GM23248 (cell line): ENCODE measurements at regions not wholly inside any gene's neighbourhood (a gene's known extent, or its start where the extent isn't known, plus 50 kb on each side); places are given as distances from the start of the nearest gene placed in this dataset.

Source experiments
- DNase-seq: peaks from one replicate; pipeline ENCODE4 v3.0.0-alpha.2; 2015
- H2AFZ ChIP-seq: fragments of 200-600 bp; sonication (generic); 2 replicates; pipeline ENCODE4 v1.6.1; 2016; ENCODE audit warnings: antibody characterized with exemption
- H3F3A ChIP-seq: fragments of 200-600 bp; sonication (generic); 2 replicates; pipeline ENCODE4 v1.6.1; 2016; ENCODE audit warnings: mild to moderate bottlenecking, antibody characterized with exemption, mixed run types; ENCODE audit not compliant: insufficient read depth
- H3K27ac ChIP-seq: fragments of 200-600 bp; sonication (generic); 2 replicates; pipeline ENCODE4 v1.5.1; 2016; ENCODE audit warnings: mild to moderate bottlenecking
- H3K27me3 ChIP-seq: fragments of 200-600 bp; sonication (generic); replicated peaks from 2 replicates; pipeline ENCODE4 v1.6.1; 2016; ENCODE audit warnings: mild to moderate bottlenecking; ENCODE audit not compliant: insufficient read depth
- H3K36me3 ChIP-seq: fragments of 200-600 bp; sonication (generic); 2 replicates; pipeline ENCODE4 v1.6.1; 2016; ENCODE audit warnings: low read depth, mild to moderate bottlenecking
- H3K4me1 ChIP-seq: fragments of 200-600 bp; sonication (generic); 2 replicates; pipeline ENCODE4 v1.6.1; 2016; ENCODE audit warnings: mild to moderate bottlenecking; ENCODE audit not compliant: insufficient read depth
- H3K4me2 ChIP-seq: fragments of 200-600 bp; sonication (generic); one replicate; pipeline ENCODE4 v1.6.1; 2016; ENCODE audit warnings: mild to moderate bottlenecking; ENCODE audit not compliant: unreplicated experiment
- H3K4me3 ChIP-seq: fragments of 200-600 bp; sonication (generic); 2 replicates; pipeline ENCODE4 v1.5.1; 2016; ENCODE audit warnings: mild to moderate bottlenecking
- H3K79me2 ChIP-seq: fragments of 200-600 bp; sonication (generic); 2 replicates; pipeline ENCODE4 v1.6.1; 2016; ENCODE audit warnings: mild to moderate bottlenecking; ENCODE audit not compliant: insufficient read depth
- H3K9ac ChIP-seq: fragments of 200-600 bp; sonication (generic); 2 replicates; pipeline ENCODE4 v1.6.1; 2016; ENCODE audit warnings: mild to moderate bottlenecking
- H3K9me2 ChIP-seq: fragments of 200-600 bp; sonication (generic); 2 replicates; pipeline ENCODE4 v1.6.1; 2016; ENCODE audit warnings: mixed run types, mild to moderate bottlenecking, moderate library complexity; ENCODE audit not compliant: insufficient read depth
- H3K9me3 ChIP-seq: fragments of 200-600 bp; sonication (generic); one replicate; pipeline ENCODE4 v1.6.1; 2017; ENCODE audit warnings: low read depth
- H4K20me1 ChIP-seq: fragments of 200-600 bp; sonication (generic); 2 replicates; pipeline ENCODE4 v1.6.0; 2016; ENCODE audit not compliant: insufficient read depth
- EZH2 ChIP-seq: fragments of 200-600 bp; sonication (generic); IDR thresholded peaks from 2 replicates; pipeline ENCODE4 v1.6.1; 2018; ENCODE audit warnings: antibody characterized with exemption, mild to moderate bottlenecking; ENCODE audit not compliant: insufficient read depth, poor library complexity, severe bottlenecking
- EZH2phosphoT487 ChIP-seq: fragments of 200-600 bp; sonication (generic); IDR thresholded peaks from 2 replicates; pipeline ENCODE4 v1.6.1; 2018; ENCODE audit warnings: antibody characterized with exemption, moderate library complexity, mild to moderate bottlenecking, low read depth; ENCODE audit not compliant: insufficient read depth
- WGBS, 2 experiments: methylation state at CpG; one replicate each; pipeline ENCODE4 v1.1.6; 2015 to 2017; ENCODE audit warnings: low lambda C conversion rate in 2 of 2, low coverage in 1 of 2; ENCODE audit errors: missing lambda C conversion rate in 2 of 2; 5-methylcytosine and 5-hydroxymethylcytosine counted together
- in situ Hi-C: fragments of 300-500 bp; cut with MboI; formaldehyde crosslinking; loops from 2 replicates; pipeline ENCODE4 v1.15.0; 2020

DNA sequence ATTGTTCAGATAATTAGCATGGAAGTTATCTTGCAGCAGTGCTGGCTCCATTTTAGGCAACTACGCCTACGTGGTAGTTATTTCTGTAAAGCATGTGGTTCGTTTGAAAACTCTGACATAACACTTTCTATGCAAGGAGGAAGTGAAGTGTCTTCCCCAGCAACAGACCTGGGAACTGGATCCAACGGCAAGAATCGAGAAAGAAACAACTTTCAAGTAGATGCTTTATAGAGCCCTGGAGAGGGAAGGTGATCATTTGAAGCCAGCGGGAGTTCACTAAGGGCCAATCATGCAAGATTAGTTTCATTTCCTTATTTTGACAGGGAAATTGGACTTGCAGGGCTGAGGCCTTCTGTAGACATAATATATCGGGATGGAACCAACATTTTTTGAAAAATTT is 218.3 kb downstream of the ACKR3 start:
- Histone ChIP-seq H3K9ac (no peak overlapping the region), H3K79me2 (no peaks in the 10 kb centered on the region), H2AFZ (no peak overlapping the region), H4K20me1 (no peaks in the 10 kb centered on the region), H3K4me2 (no peak overlapping the region), H3K27ac (no peak overlapping the region), H3K9me3 (no peaks in the 10 kb centered on the region), H3K36me3 (no peaks in the 10 kb centered on the region), H3F3A (no peaks in the 10 kb centered on the region), H3K27me3 (peaks cover 8% of the 10 kb centered on the region; the same call in 1 of the 2 replicates), H3K4me3 (no peak overlapping the region), H3K9me2 (no peaks in the 10 kb centered on the region), H3K4me1 (0 out of 2 replicates have a peak, but pooled peaks cover 3% of the 10 kb centered on the region)
- in situ Hi-C loops, result no loop called here
- no peak for DNase-seq
- TF ChIP-seq EZH2, result no peak
- no peak for TF ChIP-seq EZH2phosphoT487
- 90 to 94% methylated on average over 7 of the region's 7 CpGs for WGBS, 2 experiments

DNA sequence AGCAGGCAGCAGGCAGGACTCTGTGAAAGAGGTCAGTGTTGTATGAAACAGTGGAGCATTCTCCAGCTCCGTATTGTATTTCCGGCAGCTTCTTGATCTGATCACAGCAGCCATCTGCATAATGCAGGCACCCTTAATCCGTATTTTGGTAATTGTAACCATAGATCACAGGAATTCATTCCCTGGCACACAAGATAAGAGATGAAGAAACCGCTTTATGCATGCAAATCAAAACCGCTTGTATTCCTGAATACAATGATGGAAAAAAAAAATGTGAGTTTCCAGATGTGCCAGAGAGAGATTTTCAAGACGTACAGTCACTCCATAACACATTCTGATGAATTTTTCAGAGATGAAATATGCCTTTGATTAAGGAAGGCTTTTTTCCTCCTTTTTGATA is 221.3 kb downstream of the ACKR3 start:
- Histone ChIP-seq H3K4me1 (no peaks in the 10 kb centered on the region), H3K36me3 (no peaks in the 10 kb centered on the region), H3K4me3 (no peak overlapping the region), H2AFZ (no peak overlapping the region), H3K9ac (no peak overlapping the region), H4K20me1 (no peaks in the 10 kb centered on the region), H3K79me2 (no peaks in the 10 kb centered on the region), H3K9me3 (no peaks in the 10 kb centered on the region), H3K27ac (no peak overlapping the region), H3F3A (no peaks in the 10 kb centered on the region), H3K9me2 (no peaks in the 10 kb centered on the region), H3K27me3 (peaks cover 36% of the 10 kb centered on the region), H3K4me2 (peak overlapping the region; percentile 1)
- TF ChIP-seq EZH2 (no peak), EZH2phosphoT487 (no peak)
- DNase-seq, result peak; percentile 10
- WGBS, 2 experiments, result 9 to 11% methylated on average over 6 of the region's 6 CpGs
- in situ Hi-C loops, result no loop called here

DNA sequence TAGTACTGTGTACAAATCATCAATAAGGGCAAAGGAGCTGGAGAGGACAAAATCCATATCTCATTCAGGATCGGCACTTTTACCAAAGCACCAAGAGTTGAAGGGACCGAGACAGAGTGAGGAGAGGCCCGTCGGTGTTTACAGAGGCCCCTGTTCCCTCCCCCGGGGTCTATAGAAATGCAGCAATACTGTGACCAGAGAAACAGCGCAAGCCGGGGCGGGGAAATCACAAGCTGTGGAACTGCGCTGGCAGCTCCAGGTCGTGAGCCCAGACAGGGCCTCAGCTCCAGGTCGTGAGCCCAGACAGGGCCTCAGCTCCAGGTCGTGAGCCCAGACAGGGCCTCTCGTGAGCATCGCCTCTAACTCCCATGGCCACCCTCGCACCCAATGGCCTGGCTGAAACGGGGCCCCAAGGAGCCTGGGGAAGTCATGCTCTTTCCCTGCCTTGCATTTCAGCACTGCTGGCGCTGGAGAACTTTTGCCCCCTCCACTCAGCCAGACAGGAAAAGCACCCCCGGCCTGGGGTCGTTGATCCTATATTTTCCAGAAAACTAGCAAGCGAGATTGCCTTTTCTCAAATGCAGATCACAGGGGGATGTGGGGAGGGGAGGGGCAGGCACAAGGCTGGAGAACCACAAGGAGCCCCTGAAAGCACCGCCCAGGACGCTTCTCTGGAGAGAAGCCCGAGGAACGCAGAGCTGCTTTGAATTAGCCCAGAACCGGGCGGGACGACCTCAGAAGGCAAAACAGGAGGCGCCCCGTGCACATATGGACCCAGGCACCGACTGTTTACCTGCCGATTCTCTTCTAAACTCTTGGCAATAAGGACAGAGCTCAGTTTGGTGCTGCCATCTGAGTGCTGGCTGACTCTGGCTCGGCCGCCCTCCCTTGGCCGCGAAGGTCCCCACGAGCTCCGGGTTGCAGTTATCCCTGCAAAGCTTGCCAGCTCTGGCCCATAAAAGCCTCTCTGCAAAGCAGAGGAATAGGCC is 223.7 kb downstream of the ACKR3 start:
- DNase-seq, result no peak
- in situ Hi-C loops, result no loop called here
- Histone ChIP-seq H3K9me2 (no peaks in the 10 kb centered on the region), H4K20me1 (no peaks in the 10 kb centered on the region), H3K9me3 (no peaks in the 10 kb centered on the region), H3K4me3 (no peak overlapping the region), H3K4me1 (no peaks in the 10 kb centered on the region), H2AFZ (no peak overlapping the region), H3K79me2 (no peaks in the 10 kb centered on the region), H3K27me3 (peaks cover 39% of the 10 kb centered on the region), H3K36me3 (no peaks in the 10 kb centered on the region), H3K4me2 (no peak overlapping the region), H3K27ac (no peak overlapping the region), H3K9ac (no peak overlapping the region), H3F3A (no peaks in the 10 kb centered on the region)
- 48 to 53% methylated on average over 31 to 33 of the region's 37 CpGs for WGBS, 2 experiments
- TF ChIP-seq EZH2phosphoT487 (no peak), EZH2 (no peak)

DNA sequence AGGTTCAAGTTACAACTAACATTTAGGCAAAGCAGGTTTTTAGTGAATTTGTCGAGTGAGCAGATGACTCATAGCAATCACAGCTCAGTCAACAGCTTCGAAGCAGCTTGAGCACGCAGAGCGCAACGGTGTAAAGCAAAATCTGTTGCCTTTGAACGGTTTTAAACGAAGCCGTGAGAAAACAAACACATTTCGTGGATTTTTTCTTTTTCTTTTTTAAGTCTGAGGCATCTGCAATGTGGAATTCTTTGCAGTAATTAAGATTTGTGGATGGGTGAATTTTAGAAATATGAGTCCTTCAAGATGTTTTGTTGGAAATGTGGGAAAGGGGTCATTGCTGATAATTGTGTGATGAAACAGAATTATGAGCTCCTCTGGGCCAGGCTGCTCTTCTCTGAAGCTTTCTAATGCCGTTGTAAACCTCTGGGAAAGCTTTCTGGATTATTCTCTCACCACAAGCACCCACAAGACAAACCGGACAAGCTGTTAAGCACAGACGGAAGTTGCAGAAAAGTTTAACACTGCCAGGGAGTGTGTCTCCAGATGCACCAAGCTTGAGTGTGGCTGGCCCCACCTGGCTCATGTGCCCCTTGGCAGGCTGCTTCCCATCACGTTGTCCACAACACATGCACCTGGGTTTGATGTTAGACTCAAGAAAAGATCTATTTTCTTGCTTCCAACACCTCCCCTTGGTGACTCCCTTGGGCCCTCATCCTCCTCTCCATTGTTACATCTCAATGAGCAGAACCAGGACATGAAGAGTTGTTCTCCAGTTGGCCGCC is 224.7 kb downstream of the ACKR3 start:
- DNase-seq, result peak; percentile 44
- no peaks in the 10 kb centered on the region for H3K9me2 ChIP-seq
- in situ Hi-C loops, result no loop called here
- peaks cover 43% of the 10 kb centered on the region for H3K27me3 ChIP-seq
- no peaks in the 10 kb centered on the region for H3K4me1 ChIP-seq
- no peak overlapping the region for H3K4me2 ChIP-seq
- H2AFZ ChIP-seq, result no peak overlapping the region
- no peaks in the 10 kb centered on the region for H3K36me3 ChIP-seq
- WGBS, 2 experiments, result 28 to 30% methylated on average over 14 of the region's 14 CpGs
- H3K4me3 ChIP-seq, result no peak overlapping the region
- TF ChIP-seq EZH2phosphoT487, result no peak
- no peak for TF ChIP-seq EZH2
- H3K79me2 ChIP-seq, result no peaks in the 10 kb centered on the region
- H3K9ac ChIP-seq, result no peak overlapping the region
- H3F3A ChIP-seq, result no peaks in the 10 kb centered on the region
- H4K20me1 ChIP-seq, result no peaks in the 10 kb centered on the region
- no peak overlapping the region for H3K27ac ChIP-seq
- no peaks in the 10 kb centered on the region for H3K9me3 ChIP-seq
